Mesothelial cell of epicardium (in vitro differentiated cells): ENCODE measurements at regions not wholly inside any gene's neighbourhood (a gene's known extent, or its start where the extent isn't known, plus 50 kb on each side); places are given as distances from the start of the nearest gene placed in this dataset.
"Not testable (repeated sequence)": the region's sequence is repeated elsewhere in the genome, so short reads cannot be mapped to it uniquely, and the experiment has no call there.

Experiments used
- DNase-seq, 2 experiments: peaks; one replicate each; pipeline ENCODE4 v3.0.0; 2021; ENCODE audit warnings: low spot score in 2 of 2; ENCODE audit not compliant: unreplicated experiment in 2 of 2
- H3K27ac Mint-ChIP-seq: 2 replicates; pipeline ENCODE4 v1.8.0; 2021; ENCODE audit warnings: mixed read lengths
- H3K27me3 Mint-ChIP-seq: 2 replicates; pipeline ENCODE4 v1.8.0; 2021; ENCODE audit warnings: low read depth, mixed read lengths
- H3K36me3 Mint-ChIP-seq: 2 replicates; pipeline ENCODE4 v1.8.0; 2021; ENCODE audit warnings: mixed read lengths
- H3K4me1 Mint-ChIP-seq: 2 replicates; pipeline ENCODE4 v1.8.0; 2021; ENCODE audit warnings: mixed read lengths
- H3K4me3 Mint-ChIP-seq: 2 replicates; pipeline ENCODE4 v1.8.0; 2021; ENCODE audit warnings: mild to moderate bottlenecking, moderate library complexity, mixed read lengths
- H3K9me3 Mint-ChIP-seq: 2 replicates; pipeline ENCODE4 v1.8.0; 2021; ENCODE audit warnings: mixed read lengths
- CTCF ChIP-seq: fragments of 200-600 bp; sonication (generic); IDR thresholded peaks from one replicate; pipeline ENCODE4 v1.5.0; 2021; ENCODE audit warnings: antibody characterized with exemption; ENCODE audit not compliant: unreplicated experiment

- no peak for DNase-seq
- Mint-ChIP-seq H3K27ac (no peak overlapping the region), H3K27me3 (no peaks in the 10 kb centered on the region), H3K36me3 (no peaks in the 10 kb centered on the region), H3K4me3 (no peak overlapping the region), H3K9me3 (peaks cover 4% of the 10 kb centered on the region), H3K4me1 (no peaks in the 10 kb centered on the region)
- no peak for TF ChIP-seq CTCF
Measured at GRCh38 chr5:57358796-57359592, 123.6 kb downstream of the ACTBL2 start.

GRCh38 chr5:57356850-57357249 lies 125.8 kb downstream of the ACTBL2 start:
- H3K4me3 Mint-ChIP-seq: not testable (repeated sequence)

GRCh38 chr5:57349214-57349613 lies 133.4 kb downstream of the ACTBL2 start:
- peaks cover 18% of the 10 kb centered on the region for H3K4me1 Mint-ChIP-seq
- no peak for DNase-seq
- no peak overlapping the region for H3K4me3 Mint-ChIP-seq
- H3K27me3 Mint-ChIP-seq: no peaks in the 10 kb centered on the region
- H3K9me3 Mint-ChIP-seq: peaks cover 12% of the 10 kb centered on the region
- H3K27ac Mint-ChIP-seq: no peak overlapping the region
- no peak for TF ChIP-seq CTCF
- H3K36me3 Mint-ChIP-seq: no peaks in the 10 kb centered on the region

More at GRCh38 chr5:57356850-57357249, 125.8 kb downstream of the ACTBL2 start:
- not testable (repeated sequence) for DNase-seq, H3K9me3 Mint-ChIP-seq, H3K36me3 Mint-ChIP-seq, H3K27ac Mint-ChIP-seq, H3K4me1 Mint-ChIP-seq, H3K27me3 Mint-ChIP-seq

- TF ChIP-seq CTCF: no peak
- H3K4me1 Mint-ChIP-seq: peaks cover 18% of the 10 kb centered on the region
- peaks cover 12% of the 10 kb centered on the region for H3K9me3 Mint-ChIP-seq
- DNase-seq: no peak
- peak overlapping the region; percentile 28 for H3K27ac Mint-ChIP-seq
- H3K27me3 Mint-ChIP-seq: no peaks in the 10 kb centered on the region
- H3K36me3 Mint-ChIP-seq: no peaks in the 10 kb centered on the region
- no peak overlapping the region for H3K4me3 Mint-ChIP-seq
Measured at GRCh38 chr5:57348376-57349140, 134.1 kb downstream of the ACTBL2 start.

- Mint-ChIP-seq H3K4me1 (peaks cover 18% of the 10 kb centered on the region), H3K36me3 (no peaks in the 10 kb centered on the region), H3K4me3 (no peak overlapping the region), H3K27ac (no peak overlapping the region), H3K27me3 (no peaks in the 10 kb centered on the region), H3K9me3 (peaks cover 12% of the 10 kb centered on the region)
- TF ChIP-seq CTCF: no peak
- DNase-seq: no peak
Measured at GRCh38 chr5:57346328-57346727, 136.3 kb downstream of the ACTBL2 start.

- TF ChIP-seq CTCF: no peak
- H3K27ac Mint-ChIP-seq: no peak overlapping the region
- peaks cover 5% of the 10 kb centered on the region for H3K4me1 Mint-ChIP-seq
- no peak overlapping the region for H3K4me3 Mint-ChIP-seq
- H3K9me3 Mint-ChIP-seq: peaks cover 12% of the 10 kb centered on the region
- no peaks in the 10 kb centered on the region for H3K36me3 Mint-ChIP-seq
- H3K27me3 Mint-ChIP-seq: no peaks in the 10 kb centered on the region
- no peak for DNase-seq
Measured at GRCh38 chr5:57341380-57341979, 141.1 kb downstream of the ACTBL2 start.
